IMR-90 (cell line): ENCODE measurements at regions not wholly inside any gene's neighbourhood (a gene's known extent, or its start where the extent isn't known, plus 50 kb on each side); places are given as distances from the start of the nearest gene placed in this dataset.

Experiments used
- ATAC-seq: fragments of 200-7000 bp; cut with Tn5 transposase; 2 replicates; pipeline ENCODE4 v1.9.1; 2020; ENCODE audit warnings: low read depth, mild to moderate bottlenecking, moderate library complexity
- BruUV-seq: library from RNA; stranded (reverse); fragments of 400-500 nt; replicated peaks from 2 replicates; lab custom pipeline; 2021; lab: Mats Ljungman, UMichigan
- CTCF ChIA-PET: fragments of 300-600 bp; formaldehyde crosslinking; extraction: SDS; loops from one replicate; lab custom pipeline; 2021; ENCODE audit warnings: antibody characterized with exemption; lab: Yijun Ruan, JAX
- POLR2A ChIA-PET: fragments of 300-600 bp; sonication (Branson Sonifier 250); formaldehyde crosslinking; loops from one replicate; lab custom pipeline; 2022; ENCODE audit warnings: antibody characterized with exemption; ENCODE audit not compliant: unreplicated experiment; lab: Charles Lee
- DNase-seq: peaks from one replicate; pipeline ENCODE4 v3.0.0; 2013
- H2AFZ ChIP-seq: replicated peaks from 2 replicates; pipeline ENCODE3; 2013; ENCODE audit warnings: low read length, mild to moderate bottlenecking; ENCODE audit not compliant: poor library complexity
- H2AK5ac ChIP-seq: 2 replicates; pipeline ENCODE4 v1.6.1; 2013; ENCODE audit warnings: low read depth, low read length, inconsistent platforms
- H2AK9ac ChIP-seq: replicated peaks from 2 replicates; pipeline ENCODE3; 2013; ENCODE audit warnings: mild to moderate bottlenecking, low read depth, low read length, moderate library complexity; ENCODE audit not compliant: poor library complexity
- H2BK120ac ChIP-seq: 2 replicates; pipeline ENCODE4 v1.6.1; 2013; ENCODE audit warnings: low read depth, low read length, inconsistent platforms
- H2BK15ac ChIP-seq: 3 replicates; pipeline ENCODE4 v1.6.1; 2013; ENCODE audit warnings: low read depth, low read length, inconsistent platforms
- H2BK20ac ChIP-seq: 2 replicates; pipeline ENCODE4 v1.6.1; 2013; ENCODE audit warnings: low read depth, mild to moderate bottlenecking, inconsistent platforms, low read length, moderate library complexity
- H2BK5ac ChIP-seq: 2 replicates; pipeline ENCODE4 v1.6.1; 2013; ENCODE audit warnings: mild to moderate bottlenecking, low read depth, low read length, inconsistent platforms; ENCODE audit not compliant: poor library complexity, severe bottlenecking
- H3K14ac ChIP-seq: replicated peaks from 2 replicates; pipeline ENCODE4 v1.6.1; 2013; ENCODE audit warnings: low read depth, low read length, inconsistent platforms
- H3K18ac ChIP-seq: 2 replicates; pipeline ENCODE4 v1.6.1; 2013; ENCODE audit warnings: low read depth, low read length, control low read depth
- H3K23ac ChIP-seq: 2 replicates; pipeline ENCODE4 v1.6.1; 2013; ENCODE audit warnings: low read depth, low read length, inconsistent platforms
- H3K27ac ChIP-seq: 2 replicates; pipeline ENCODE4 v1.5.1; 2013; ENCODE audit warnings: mild to moderate bottlenecking, control low read depth, low read length; ENCODE audit not compliant: insufficient read depth
- H3K27me3 ChIP-seq: 2 replicates; pipeline ENCODE4 v1.6.1; 2013; ENCODE audit warnings: low read length; ENCODE audit not compliant: control insufficient read depth, insufficient read depth
- H3K36me3 ChIP-seq: 2 replicates; pipeline ENCODE4 v1.6.1; 2013; ENCODE audit warnings: low read length, mixed read lengths; ENCODE audit not compliant: control insufficient read depth, insufficient read depth
- H3K4ac ChIP-seq: 2 replicates; pipeline ENCODE4 v1.6.1; 2013; ENCODE audit warnings: low read depth, low read length, inconsistent platforms
- H3K4me1 ChIP-seq: 2 replicates; pipeline ENCODE4 v1.6.1; 2013; ENCODE audit warnings: low read length, mixed read lengths; ENCODE audit not compliant: control insufficient read depth, insufficient read depth
- H3K4me2 ChIP-seq: 2 replicates; pipeline ENCODE4 v1.6.1; 2013; ENCODE audit warnings: low read depth, mild to moderate bottlenecking, control low read depth, low read length, moderate library complexity
- H3K4me3 ChIP-seq: 2 replicates; pipeline ENCODE4 v1.5.1; 2013; ENCODE audit warnings: low read depth, mild to moderate bottlenecking, control low read depth, low read length, moderate library complexity; ENCODE audit not compliant: insufficient read depth
- H3K56ac ChIP-seq: 2 replicates; pipeline ENCODE4 v1.6.1; 2013; ENCODE audit warnings: low read length, inconsistent platforms; ENCODE audit not compliant: insufficient read depth; ENCODE audit errors: extremely low read depth
- H3K79me1 ChIP-seq, 2 experiments: 2 replicates each; pipeline ENCODE4 v1.6.1; 2013; ENCODE audit warnings: low read length in 2 of 2, inconsistent platforms in 1 of 2, low read depth in 1 of 2
- H3K9ac ChIP-seq: 2 replicates; pipeline ENCODE4 v1.6.1; 2013; ENCODE audit warnings: low read depth, low read length, control low read depth
- H3K9me1 ChIP-seq: 2 replicates; pipeline ENCODE4 v1.6.1; 2013; ENCODE audit warnings: low read length, inconsistent platforms; ENCODE audit not compliant: insufficient read depth
- H3K9me3 ChIP-seq: 2 replicates; pipeline ENCODE4 v1.6.1; 2013; ENCODE audit warnings: low read length; ENCODE audit not compliant: control insufficient read depth, insufficient read depth
- H4K20me1 ChIP-seq: 2 replicates; pipeline ENCODE4 v1.6.1; 2013; ENCODE audit warnings: low read length, inconsistent platforms; ENCODE audit not compliant: insufficient read depth
- H4K5ac ChIP-seq: 2 replicates; pipeline ENCODE4 v1.6.1; 2013; ENCODE audit warnings: mild to moderate bottlenecking, low read depth, low read length, control low read depth
- H4K8ac ChIP-seq, 2 experiments: 2 replicates each; pipeline ENCODE4 v1.6.1; 2013; ENCODE audit warnings: low read depth in 2 of 2, low read length in 2 of 2, control low read depth in 1 of 2, inconsistent platforms in 1 of 2
- H4K91ac ChIP-seq: 2 replicates; pipeline ENCODE4 v1.6.1; 2013; ENCODE audit warnings: low read depth, low read length, inconsistent platforms; ENCODE audit not compliant: insufficient read depth
- BHLHE40 ChIP-seq: fragments of 150-350 bp; IDR thresholded peaks from 2 replicates; pipeline ENCODE4 v1.6.1; 2016; ENCODE audit warnings: mild to moderate bottlenecking, low read depth, low read length
- WGBS, 2 experiments: methylation state at CpG; one replicate each; pipeline versions ENCODE4 v1.1.5 to v1.1.7; 2013; ENCODE audit warnings: missing lambda C conversion rate in 2 of 2; ENCODE audit not compliant: insufficient read length in 1 of 2; ENCODE audit errors: extremely low coverage in 2 of 2; 5-methylcytosine and 5-hydroxymethylcytosine counted together
- dilution Hi-C: fragments of 300-500 bp; cut with HindIII; formaldehyde crosslinking; loops from one replicate; pipeline ENCODE4 v1.14.3; 2018; ENCODE audit warnings: low sequenced_read_pairs; ENCODE audit not compliant: unreplicated experiment
- in situ Hi-C: fragments of 300-500 bp; cut with MboI; formaldehyde crosslinking; loops from 3 replicates; pipeline ENCODE4 v1.14.3; 2019; ENCODE audit warnings: low sequenced_read_pairs, inconsistent platforms, mixed read lengths
- intact Hi-C: fragments of 100-400 bp; cut with micrococcal nuclease; formaldehyde crosslinking; loops from 2 replicates; pipeline ENCODE4 v1.10.0; 2022

DNA sequence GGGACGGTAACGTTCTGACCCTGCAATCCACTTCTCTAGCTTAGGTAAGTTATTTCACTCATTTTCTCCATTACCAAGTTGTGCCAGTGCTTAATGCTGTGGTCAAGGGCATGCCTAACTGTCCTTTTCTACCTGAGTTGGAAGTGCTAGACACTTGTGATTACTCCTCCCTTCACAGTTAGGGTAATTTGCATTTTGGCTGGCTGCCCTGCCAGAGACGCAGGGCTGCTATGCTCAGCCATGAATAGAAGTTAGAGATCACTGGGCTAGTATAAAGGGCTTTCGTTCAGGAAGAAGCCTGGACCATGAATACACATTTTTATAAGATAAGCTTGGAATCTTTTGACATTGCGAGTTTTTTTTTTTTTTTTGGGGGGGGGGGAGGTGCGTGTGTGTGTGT lies 633.2 kb upstream of the NEGR1 start:
- in situ Hi-C loops (no loop called here), dilution Hi-C loops (no loop called here), intact Hi-C loops (no loop called here)
- Histone ChIP-seq H3K14ac (no peak overlapping the region), H3K23ac (no peak overlapping the region), H3K18ac (no peak overlapping the region), H3K27ac (no peak overlapping the region), H3K4me2 (no peak overlapping the region), H2BK20ac (no peak overlapping the region), H3K56ac (no peak overlapping the region), H2BK5ac (no peak overlapping the region), H3K9me1 (no peaks in the 10 kb centered on the region), H3K4ac (no peak overlapping the region), H2BK120ac (no peak overlapping the region), H4K5ac (no peak overlapping the region), H4K8ac (no peak overlapping the region), H4K20me1 (no peaks in the 10 kb centered on the region), H2AFZ (no peak overlapping the region), H2BK15ac (no peak overlapping the region), H3K27me3 (no peaks in the 10 kb centered on the region), H3K36me3 (no peaks in the 10 kb centered on the region), H4K91ac (no peak overlapping the region), H3K4me3 (no peak overlapping the region), H3K9ac (no peak overlapping the region), H3K79me1 (no peaks in the 10 kb centered on the region), H3K9me3 (no peaks in the 10 kb centered on the region; the same call in 1 of the 2 replicates), H2AK9ac (no peak overlapping the region), H2AK5ac (no peak overlapping the region), H3K4me1 (no peaks in the 10 kb centered on the region)
- TF ChIP-seq BHLHE40 = no peak
- ATAC-seq (no peak), DNase-seq (no peak)
- ChIA-PET POLR2A (no interaction called here), CTCF (no interaction called here)
- no TSS peak for BruUV-seq
- WGBS, 2 experiments = no CpG with 5 or more reads among the region's 6 CpGs
